Endothelial cell (in vitro differentiated cells): ENCODE measurements at regions not wholly inside any gene's neighbourhood (a gene's known extent, or its start where the extent isn't known, plus 50 kb on each side); places are given as distances from the start of the nearest gene placed in this dataset.

Source experiments
- DNase-seq: peaks from one replicate; pipeline ENCODE4 v3.0.0; 2021; ENCODE audit warnings: low spot score
- H3K27ac Mint-ChIP-seq: one replicate; pipeline ENCODE4 v1.8.0; 2021; ENCODE audit warnings: mixed read lengths, inconsistent platforms; ENCODE audit not compliant: unreplicated experiment
- H3K27me3 Mint-ChIP-seq: one replicate; pipeline ENCODE4 v1.8.0; 2021; ENCODE audit warnings: mild to moderate bottlenecking, moderate library complexity, mixed read lengths, inconsistent platforms; ENCODE audit not compliant: unreplicated experiment
- H3K36me3 Mint-ChIP-seq: one replicate; pipeline ENCODE4 v1.8.0; 2021; ENCODE audit warnings: mild to moderate bottlenecking, low read depth, mixed read lengths, inconsistent platforms; ENCODE audit not compliant: unreplicated experiment
- H3K4me1 Mint-ChIP-seq: one replicate; pipeline ENCODE4 v1.8.0; 2021; ENCODE audit warnings: mild to moderate bottlenecking, mixed read lengths, inconsistent platforms; ENCODE audit not compliant: unreplicated experiment
- H3K4me3 Mint-ChIP-seq: one replicate; pipeline ENCODE4 v1.8.0; 2021; ENCODE audit warnings: mild to moderate bottlenecking, mixed read lengths, inconsistent platforms; ENCODE audit not compliant: unreplicated experiment
- H3K9me3 Mint-ChIP-seq: one replicate; pipeline ENCODE4 v1.8.0; 2021; ENCODE audit warnings: mixed read lengths, inconsistent platforms; ENCODE audit not compliant: unreplicated experiment
- CTCF ChIP-seq: fragments of 200-600 bp; sonication (generic); IDR thresholded peaks from one replicate; pipeline ENCODE4 v1.5.0; 2021; ENCODE audit warnings: antibody characterized with exemption; ENCODE audit not compliant: unreplicated experiment

- no peaks in the 10 kb centered on the region for H3K9me3 Mint-ChIP-seq
- H3K27me3 Mint-ChIP-seq: no peaks in the 10 kb centered on the region
- H3K4me1 Mint-ChIP-seq: peaks cover 3% of the 10 kb centered on the region
- no peaks in the 10 kb centered on the region for H3K36me3 Mint-ChIP-seq
- H3K27ac Mint-ChIP-seq: no peak overlapping the region
- DNase-seq: no peak
- H3K4me3 Mint-ChIP-seq: no peak overlapping the region
- no peak for TF ChIP-seq CTCF
These were observed 787.4 kb upstream of the EEF2KMT start for GRCh38 chr16:5884996-5885395.

- Mint-ChIP-seq H3K4me3 (no peak overlapping the region), H3K27me3 (no peaks in the 10 kb centered on the region), H3K9me3 (no peaks in the 10 kb centered on the region), H3K27ac (no peak overlapping the region), H3K4me1 (peaks cover 3% of the 10 kb centered on the region), H3K36me3 (no peaks in the 10 kb centered on the region)
- TF ChIP-seq CTCF: no peak
- no peak for DNase-seq
These were observed 786.7 kb upstream of the EEF2KMT start for GRCh38 chr16:5884339-5884738.

- no peaks in the 10 kb centered on the region for H3K9me3 Mint-ChIP-seq
- no peaks in the 10 kb centered on the region for H3K4me1 Mint-ChIP-seq
- TF ChIP-seq CTCF: no peak
- H3K27me3 Mint-ChIP-seq: no peaks in the 10 kb centered on the region
- no peaks in the 10 kb centered on the region for H3K36me3 Mint-ChIP-seq
- no peak overlapping the region for H3K27ac Mint-ChIP-seq
- H3K4me3 Mint-ChIP-seq: no peak overlapping the region
- DNase-seq: no peak
These were observed 784.6 kb upstream of the EEF2KMT start for GRCh38 chr16:5882087-5882640.

GRCh38 chr16:5875416-5875815 lies 777.8 kb upstream of the EEF2KMT start:
- no peak for DNase-seq
- Mint-ChIP-seq H3K27me3 (peaks cover 2% of the 10 kb centered on the region), H3K4me1 (no peaks in the 10 kb centered on the region), H3K4me3 (no peak overlapping the region), H3K9me3 (no peaks in the 10 kb centered on the region), H3K36me3 (no peaks in the 10 kb centered on the region), H3K27ac (no peak overlapping the region)
- TF ChIP-seq CTCF: no peak

- no peaks in the 10 kb centered on the region for H3K36me3 Mint-ChIP-seq
- H3K4me1 Mint-ChIP-seq: no peaks in the 10 kb centered on the region
- DNase-seq: no peak
- no peak for TF ChIP-seq CTCF
- peaks cover 2% of the 10 kb centered on the region for H3K27me3 Mint-ChIP-seq
- no peak overlapping the region for H3K27ac Mint-ChIP-seq
- H3K9me3 Mint-ChIP-seq: no peaks in the 10 kb centered on the region
- no peak overlapping the region for H3K4me3 Mint-ChIP-seq
These were observed 777.3 kb upstream of the EEF2KMT start for GRCh38 chr16:5874899-5875298.
